ENCODE measurements at regions not wholly inside any gene's neighbourhood (a gene's known extent, or its start where the extent isn't known, plus 50 kb on each side); places are given as distances from the start of the nearest gene placed in this dataset.

DNA sequence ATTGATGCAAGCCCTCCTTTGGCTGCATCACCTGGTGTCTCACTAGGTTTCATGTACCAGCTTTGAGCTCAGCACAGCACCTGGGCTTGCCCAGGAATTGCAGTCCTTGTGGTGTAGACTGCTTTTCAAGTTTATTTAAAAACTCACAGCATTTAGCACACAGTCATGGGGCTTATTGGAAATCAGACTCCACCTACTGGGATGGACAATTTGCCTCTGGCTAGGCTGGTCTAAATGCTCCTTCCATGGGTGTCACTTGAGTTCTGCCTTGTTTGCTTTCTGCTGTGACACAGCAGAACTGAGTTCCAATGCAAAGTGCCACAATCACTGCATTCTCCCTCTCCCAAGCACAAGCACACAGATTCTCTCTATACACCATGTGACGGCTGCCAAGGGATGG lies 453.3 kb downstream of the GABRG2 start:
- peaks cover 0 to 21% (median 0%) of the 10 kb centered on the region in 3 donors for H3K9me3 ChIP-seq (ENCODE audit: control extremely low read depth in 1 of 3, control insufficient read depth in 2 of 3, insufficient read depth in 1 of 3, low read length in 2 of 3)
- H3K36me3 ChIP-seq (replicated peaks in 1 of 2; ENCODE audit: control extremely low read depth in 1 of 2, control insufficient read depth in 1 of 2, extremely low read depth in 1 of 2, insufficient read depth in 2 of 2, low read length in 1 of 2): no peaks in the 10 kb centered on the region
- no peak for ATAC-seq (ENCODE audit: low read depth)
- no peak for DNase-seq
- H3K4me3 ChIP-seq (ENCODE audit: control extremely low read depth in 1 of 5, extremely low read depth in 1 of 5, insufficient read depth in 1 of 5, low read depth in 2 of 5, low read length in 4 of 5): no peak overlapping the region
- Mint-ChIP-seq H3K27ac (no peak overlapping the region), H3K4me1 (no peaks in the 10 kb centered on the region), H3K4me3 (no peak overlapping the region), H3K9me3 (ENCODE audit: insufficient read depth) (peaks cover 6% of the 10 kb centered on the region), H3K27me3 (no peaks in the 10 kb centered on the region)
- H3K27ac ChIP-seq (ENCODE audit: low read length in 2 of 2): no peak overlapping the region
- H3K4me1 ChIP-seq (ENCODE audit: control insufficient read depth in 2 of 2, insufficient read depth in 2 of 2, low read length in 2 of 2): no peaks in the 10 kb centered on the region
- no peak overlapping the region for H2AFZ ChIP-seq (ENCODE audit: insufficient read depth, low read depth, low read length, poor library complexity, severe bottlenecking)
- H4K20me1 ChIP-seq (ENCODE audit: control insufficient read depth, insufficient read depth, low read length, poor library complexity, severe bottlenecking): no peaks in the 10 kb centered on the region
- H3K27me3 ChIP-seq (replicated peaks in 1 of 4; ENCODE audit: control extremely low read depth in 1 of 4, control insufficient read depth in 3 of 4, insufficient read depth in 4 of 4, low read length in 3 of 4): no peaks in the 10 kb centered on the region
- ChIA-PET CTCF (no interaction called here), POLR2A (no interaction called here)
- WGBS (ENCODE audit: insufficient coverage): no CpG with 5 or more reads among the region's 1 CpG
- no peak overlapping the region for H3K9ac ChIP-seq (ENCODE audit: low read length)
- no peaks in the 10 kb centered on the region for H3K79me2 ChIP-seq (ENCODE audit: control insufficient read depth, insufficient read depth, low read length)
- no peak for TF ChIP-seq EZH2 (IDR thresholded peaks at IDR 0.05; ENCODE audit: borderline replicate concordance, insufficient read depth, low read depth, low read length, poor library complexity, severe bottlenecking)
- TF ChIP-seq, protein P1, sequence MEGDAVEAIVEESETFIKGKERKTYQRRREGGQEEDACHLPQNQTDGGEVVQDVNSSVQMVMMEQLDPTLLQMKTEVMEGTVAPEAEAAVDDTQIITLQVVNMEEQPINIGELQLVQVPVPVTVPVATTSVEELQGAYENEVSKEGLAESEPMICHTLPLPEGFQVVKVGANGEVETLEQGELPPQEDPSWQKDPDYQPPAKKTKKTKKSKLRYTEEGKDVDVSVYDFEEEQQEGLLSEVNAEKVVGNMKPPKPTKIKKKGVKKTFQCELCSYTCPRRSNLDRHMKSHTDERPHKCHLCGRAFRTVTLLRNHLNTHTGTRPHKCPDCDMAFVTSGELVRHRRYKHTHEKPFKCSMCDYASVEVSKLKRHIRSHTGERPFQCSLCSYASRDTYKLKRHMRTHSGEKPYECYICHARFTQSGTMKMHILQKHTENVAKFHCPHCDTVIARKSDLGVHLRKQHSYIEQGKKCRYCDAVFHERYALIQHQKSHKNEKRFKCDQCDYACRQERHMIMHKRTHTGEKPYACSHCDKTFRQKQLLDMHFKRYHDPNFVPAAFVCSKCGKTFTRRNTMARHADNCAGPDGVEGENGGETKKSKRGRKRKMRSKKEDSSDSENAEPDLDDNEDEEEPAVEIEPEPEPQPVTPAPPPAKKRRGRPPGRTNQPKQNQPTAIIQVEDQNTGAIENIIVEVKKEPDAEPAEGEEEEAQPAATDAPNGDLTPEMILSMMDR (IDR thresholded peaks at IDR 0.05): no peak
- no peak overlapping the region for H3K4me2 ChIP-seq (replicated peaks; ENCODE audit: low read depth, low read length, poor library complexity, severe bottlenecking)
- intact Hi-C loops (cut with micrococcal nuclease): no loop called here

- Histone ChIP-seq H3K4me2 (replicated peaks; ENCODE audit: low read depth, low read length, poor library complexity, severe bottlenecking) (no peak overlapping the region), H4K20me1 (ENCODE audit: control insufficient read depth, insufficient read depth, low read length, poor library complexity, severe bottlenecking) (no peaks in the 10 kb centered on the region), H3K4me1 (ENCODE audit: control insufficient read depth in 2 of 2, insufficient read depth in 2 of 2, low read length in 2 of 2) (no peaks in the 10 kb centered on the region), H3K4me3 (ENCODE audit: control extremely low read depth in 1 of 5, extremely low read depth in 1 of 5, insufficient read depth in 1 of 5, low read depth in 2 of 5, low read length in 4 of 5) (no peak overlapping the region), H2AFZ (ENCODE audit: insufficient read depth, low read depth, low read length, poor library complexity, severe bottlenecking) (no peak overlapping the region), H3K9ac (ENCODE audit: low read length) (no peak overlapping the region), H3K9me3 (ENCODE audit: control extremely low read depth in 1 of 3, control insufficient read depth in 2 of 3, insufficient read depth in 1 of 3, low read length in 2 of 3) (peaks cover 0 to 12% (median 0%) of the 10 kb centered on the region in 3 donors), H3K79me2 (ENCODE audit: control insufficient read depth, insufficient read depth, low read length) (no peaks in the 10 kb centered on the region), H3K27ac (ENCODE audit: low read length in 2 of 2) (no peak overlapping the region), H3K36me3 (replicated peaks in 1 of 2; ENCODE audit: control extremely low read depth in 1 of 2, control insufficient read depth in 1 of 2, extremely low read depth in 1 of 2, insufficient read depth in 2 of 2, low read length in 1 of 2) (no peaks in the 10 kb centered on the region), H3K27me3 (replicated peaks in 1 of 4; ENCODE audit: control extremely low read depth in 1 of 4, control insufficient read depth in 3 of 4, insufficient read depth in 4 of 4, low read length in 3 of 4) (no peaks in the 10 kb centered on the region)
- TF ChIP-seq, protein P1 (IDR thresholded peaks at IDR 0.05): no peak
- DNase-seq (no peak), ATAC-seq (ENCODE audit: low read depth) (no peak)
- H3K4me3 Mint-ChIP-seq: no peak overlapping the region
- H3K9me3 Mint-ChIP-seq (ENCODE audit: insufficient read depth): peaks cover 6% of the 10 kb centered on the region
- WGBS (ENCODE audit: insufficient coverage): no CpG with 5 or more reads among the region's 1 CpG
- H3K27me3 Mint-ChIP-seq: no peaks in the 10 kb centered on the region
- H3K4me1 Mint-ChIP-seq: no peaks in the 10 kb centered on the region
- intact Hi-C loops (cut with micrococcal nuclease): no loop called here
- no peak overlapping the region for H3K27ac Mint-ChIP-seq
- ChIA-PET CTCF (no interaction called here), POLR2A (no interaction called here)
Observed at GRCh38 chr5:162529209-162529608, 461.6 kb downstream of the GABRG2 start.

Measured in B cell (primary cell).